ENCODE measurements at regions not wholly inside any gene's neighbourhood (a gene's known extent, or its start where the extent isn't known, plus 50 kb on each side); places are given as distances from the start of the nearest gene placed in this dataset.
"Not testable (repeated sequence)": the region's sequence is repeated elsewhere in the genome, so short reads cannot be mapped to it uniquely, and the experiment has no call there.

GRCh38 chr3:101141135-101141534 is 147.9 kb upstream of the ABI3BP start:
- no peak for DNase-seq (ENCODE audit: low read depth in 2 of 3, low spot score in 2 of 3)

- no peak for DNase-seq (ENCODE audit: low read depth in 2 of 3, low spot score in 2 of 3)
These were observed 145.6 kb upstream of the ABI3BP start for GRCh38 chr3:101138817-101139216.

GRCh38 chr3:101134331-101134730 is 141.1 kb upstream of the ABI3BP start:
- DNase-seq (ENCODE audit: low read depth in 2 of 3, low spot score in 2 of 3), result no peak

- DNase-seq (ENCODE audit: low read depth in 2 of 3, low spot score in 2 of 3), result no peak
These were observed 140.4 kb upstream of the ABI3BP start for GRCh38 chr3:101133652-101134051.

- not testable (repeated sequence) for DNase-seq (ENCODE audit: low read depth in 2 of 3, low spot score in 2 of 3)
These were observed 140.0 kb upstream of the ABI3BP start for GRCh38 chr3:101133197-101133596.

- no peak for DNase-seq (ENCODE audit: low read depth in 2 of 3, low spot score in 2 of 3)
These were observed 138.5 kb upstream of the ABI3BP start for GRCh38 chr3:101131767-101132166.

- DNase-seq (ENCODE audit: low read depth in 2 of 3, low spot score in 2 of 3), result no peak
These were observed 135.6 kb upstream of the ABI3BP start for GRCh38 chr3:101128786-101129185.

GRCh38 chr3:101128001-101128400 is 134.8 kb upstream of the ABI3BP start:
- DNase-seq (ENCODE audit: low read depth in 2 of 3, low spot score in 2 of 3), result no peak

GRCh38 chr3:101124125-101124524 is 130.9 kb upstream of the ABI3BP start:
- no peak for DNase-seq (ENCODE audit: low read depth in 2 of 3, low spot score in 2 of 3)

- DNase-seq (ENCODE audit: low read depth in 2 of 3, low spot score in 2 of 3), result no peak
These were observed 129.9 kb upstream of the ABI3BP start for GRCh38 chr3:101123081-101123480.

- no peak for DNase-seq (ENCODE audit: low read depth in 2 of 3, low spot score in 2 of 3)
These were observed 129.5 kb upstream of the ABI3BP start for GRCh38 chr3:101122681-101123080.

- DNase-seq (ENCODE audit: low read depth in 2 of 3, low spot score in 2 of 3), result no peak
These were observed 126.8 kb upstream of the ABI3BP start for GRCh38 chr3:101120039-101120438.

GRCh38 chr3:101119535-101119934 is 126.3 kb upstream of the ABI3BP start:
- DNase-seq (ENCODE audit: low read depth in 2 of 3, low spot score in 2 of 3), result no peak

GRCh38 chr3:101117980-101118379 is 124.8 kb upstream of the ABI3BP start:
- DNase-seq (ENCODE audit: low read depth in 2 of 3, low spot score in 2 of 3), result no peak

- DNase-seq (ENCODE audit: low read depth in 2 of 3, low spot score in 2 of 3), result no peak
These were observed 124.2 kb upstream of the ABI3BP start for GRCh38 chr3:101117465-101117864.

GRCh38 chr3:101110295-101110694 is 117.1 kb upstream of the ABI3BP start:
- DNase-seq (ENCODE audit: low read depth in 2 of 3, low spot score in 2 of 3), result not testable (repeated sequence)

- no peak for DNase-seq (ENCODE audit: low read depth in 2 of 3, low spot score in 2 of 3)
These were observed 111.1 kb upstream of the ABI3BP start for GRCh38 chr3:101104321-101104720.

GRCh38 chr3:101102678-101103296 is 109.6 kb upstream of the ABI3BP start:
- no peak for DNase-seq (ENCODE audit: low read depth in 2 of 3, low spot score in 2 of 3)

- no peak for DNase-seq (ENCODE audit: low read depth in 2 of 3, low spot score in 2 of 3)
These were observed 107.3 kb upstream of the ABI3BP start for GRCh38 chr3:101100361-101101009.

- DNase-seq (ENCODE audit: low read depth in 2 of 3, low spot score in 2 of 3), result no peak
These were observed 106.6 kb upstream of the ABI3BP start for GRCh38 chr3:101099791-101100190.

GRCh38 chr3:101096444-101096843 is 103.2 kb upstream of the ABI3BP start:
- DNase-seq (ENCODE audit: low read depth in 2 of 3, low spot score in 2 of 3), result no peak

- no peak for DNase-seq (ENCODE audit: low read depth in 2 of 3, low spot score in 2 of 3)
These were observed 102.6 kb upstream of the ABI3BP start for GRCh38 chr3:101095693-101096430.
